ENCODE measurements at regions not wholly inside any gene's neighbourhood (a gene's known extent, or its start where the extent isn't known, plus 50 kb on each side); places are given as distances from the start of the nearest gene placed in this dataset.

- DNase-seq (ENCODE audit: low spot score), result no peak
Measured at GRCh38 chr1:4312024-4312423, 342.4 kb upstream of the AJAP1 start.

- no peak for DNase-seq (ENCODE audit: low spot score)
Measured at GRCh38 chr1:4315202-4315601, 339.2 kb upstream of the AJAP1 start.

GRCh38 chr1:4317207-4317606, 337.2 kb upstream of the AJAP1 start:
- DNase-seq (ENCODE audit: low spot score), result no peak

- no peak for DNase-seq (ENCODE audit: low spot score)
Measured at GRCh38 chr1:4318720-4319119, 335.7 kb upstream of the AJAP1 start.

GRCh38 chr1:4319496-4319895, 334.9 kb upstream of the AJAP1 start:
- DNase-seq (ENCODE audit: low spot score), result no peak

- no peak for DNase-seq (ENCODE audit: low spot score)
Measured at GRCh38 chr1:4322881-4323280, 331.5 kb upstream of the AJAP1 start.

- DNase-seq (ENCODE audit: low spot score), result no peak
Measured at GRCh38 chr1:4323309-4323708, 331.1 kb upstream of the AJAP1 start.

- no peak for DNase-seq (ENCODE audit: low spot score)
Measured at GRCh38 chr1:4324525-4324924, 329.9 kb upstream of the AJAP1 start.

- DNase-seq (ENCODE audit: low spot score), result no peak
Measured at GRCh38 chr1:4327142-4327541, 327.3 kb upstream of the AJAP1 start.

- DNase-seq (ENCODE audit: low spot score), result no peak
Measured at GRCh38 chr1:4328402-4329071, 325.9 kb upstream of the AJAP1 start.

GRCh38 chr1:4330805-4331766, 323.3 kb upstream of the AJAP1 start:
- DNase-seq (ENCODE audit: low spot score), result no peak

GRCh38 chr1:4331767-4332163, 322.6 kb upstream of the AJAP1 start:
- no peak for DNase-seq (ENCODE audit: low spot score)

GRCh38 chr1:4336507-4336906, 317.9 kb upstream of the AJAP1 start:
- DNase-seq (ENCODE audit: low spot score), result no peak

GRCh38 chr1:4341421-4341820, 313.0 kb upstream of the AJAP1 start:
- no peak for DNase-seq (ENCODE audit: low spot score)

GRCh38 chr1:4344065-4344732, 310.2 kb upstream of the AJAP1 start:
- DNase-seq (ENCODE audit: low spot score), result no peak

GRCh38 chr1:4345094-4345493, 309.3 kb upstream of the AJAP1 start:
- DNase-seq (ENCODE audit: low spot score), result no peak

- no peak for DNase-seq (ENCODE audit: low spot score)
Measured at GRCh38 chr1:4346131-4346530, 308.3 kb upstream of the AJAP1 start.

GRCh38 chr1:4351453-4351852, 303.0 kb upstream of the AJAP1 start:
- DNase-seq (ENCODE audit: low spot score), result no peak

- no peak for DNase-seq (ENCODE audit: low spot score)
Measured at GRCh38 chr1:4353090-4353856, 301.1 kb upstream of the AJAP1 start.

- no peak for DNase-seq (ENCODE audit: low spot score)
Measured at GRCh38 chr1:4355839-4356238, 298.6 kb upstream of the AJAP1 start.

GRCh38 chr1:4362314-4363044, 291.9 kb upstream of the AJAP1 start:
- no peak for DNase-seq (ENCODE audit: low spot score)

Measured in H4 (cell line).